Loucy (cell line): ENCODE measurements at regions not wholly inside any gene's neighbourhood (a gene's known extent, or its start where the extent isn't known, plus 50 kb on each side); places are given as distances from the start of the nearest gene placed in this dataset.

Experiments
- H2AFZ ChIP-seq: fragments of 200-600 bp; sonication (generic); 2 replicates; pipeline ENCODE4 v1.6.0; 2016; ENCODE audit warnings: antibody characterized with exemption, mild to moderate bottlenecking, low read length, moderate library complexity
- H3F3A ChIP-seq: fragments of 200-600 bp; 2 replicates; pipeline ENCODE4 v1.6.0; 2016; ENCODE audit warnings: antibody characterized with exemption, low read depth, mild to moderate bottlenecking
- H3K27me3 ChIP-seq: fragments of 200-600 bp; sonication (generic); 2 replicates; pipeline ENCODE4 v1.6.1; 2014; ENCODE audit warnings: low read length, mild to moderate bottlenecking; ENCODE audit not compliant: insufficient read depth, poor library complexity, severe bottlenecking
- H3K36me3 ChIP-seq: fragments of 200-600 bp; sonication (generic); 2 replicates; pipeline ENCODE4 v1.6.1; 2016; ENCODE audit warnings: low read length; ENCODE audit not compliant: insufficient read depth
- H3K4me1 ChIP-seq: fragments of 200-600 bp; sonication (generic); 2 replicates; pipeline ENCODE4 v1.5.1; 2014; ENCODE audit warnings: low read length, mild to moderate bottlenecking; ENCODE audit not compliant: insufficient read depth, poor library complexity, severe bottlenecking
- H3K4me2 ChIP-seq: fragments of 200-600 bp; sonication (generic); 2 replicates; pipeline ENCODE4 v1.6.0; 2014; ENCODE audit warnings: antibody characterized with exemption, low read length, low read depth, mild to moderate bottlenecking; ENCODE audit not compliant: poor library complexity, severe bottlenecking
- H3K4me3 ChIP-seq: fragments of 200-600 bp; sonication (generic); 2 replicates; pipeline ENCODE4 v1.5.1; 2014; ENCODE audit warnings: low read length, mild to moderate bottlenecking, mixed read lengths; ENCODE audit not compliant: poor library complexity, severe bottlenecking
- H3K79me2 ChIP-seq: fragments of 200-600 bp; sonication (generic); 2 replicates; pipeline ENCODE4 v1.6.1; 2014; ENCODE audit warnings: low read length; ENCODE audit not compliant: insufficient read depth
- H3K9ac ChIP-seq: fragments of 200-600 bp; sonication (generic); 2 replicates; pipeline ENCODE4 v1.6.0; 2014; ENCODE audit warnings: mild to moderate bottlenecking, low read depth, low read length, moderate library complexity; ENCODE audit not compliant: poor library complexity, severe bottlenecking
- H3K9me2 ChIP-seq: fragments of 200-600 bp; sonication (generic); replicated peaks from 2 replicates; pipeline ENCODE4 v1.6.1; 2016; ENCODE audit warnings: low read depth, low read length, mixed read lengths
- H3K9me3 ChIP-seq: fragments of 200-600 bp; sonication (generic); 2 replicates; pipeline ENCODE4 v1.6.1; 2014; ENCODE audit warnings: mild to moderate bottlenecking, antibody characterized with exemption, low read length, low read depth; ENCODE audit not compliant: insufficient read depth
- H4K20me1 ChIP-seq: fragments of 200-600 bp; sonication (generic); 2 replicates; pipeline ENCODE4 v1.6.0; 2014; ENCODE audit warnings: antibody characterized with exemption, low read length, mild to moderate bottlenecking; ENCODE audit not compliant: insufficient read depth, poor library complexity, severe bottlenecking
- CTCF ChIP-seq: fragments of 200-600 bp; sonication (generic); conservative IDR thresholded peaks from 2 replicates; pipeline ENCODE4 v1.5.1; 2014; ENCODE audit warnings: mild to moderate bottlenecking, antibody characterized with exemption, low read length
- EZH2phosphoT487 ChIP-seq: fragments of 200-600 bp; IDR thresholded peaks from 2 replicates; pipeline ENCODE4 v1.6.1; 2018; ENCODE audit warnings: antibody characterized with exemption, mild to moderate bottlenecking, moderate library complexity, borderline replicate concordance

DNA sequence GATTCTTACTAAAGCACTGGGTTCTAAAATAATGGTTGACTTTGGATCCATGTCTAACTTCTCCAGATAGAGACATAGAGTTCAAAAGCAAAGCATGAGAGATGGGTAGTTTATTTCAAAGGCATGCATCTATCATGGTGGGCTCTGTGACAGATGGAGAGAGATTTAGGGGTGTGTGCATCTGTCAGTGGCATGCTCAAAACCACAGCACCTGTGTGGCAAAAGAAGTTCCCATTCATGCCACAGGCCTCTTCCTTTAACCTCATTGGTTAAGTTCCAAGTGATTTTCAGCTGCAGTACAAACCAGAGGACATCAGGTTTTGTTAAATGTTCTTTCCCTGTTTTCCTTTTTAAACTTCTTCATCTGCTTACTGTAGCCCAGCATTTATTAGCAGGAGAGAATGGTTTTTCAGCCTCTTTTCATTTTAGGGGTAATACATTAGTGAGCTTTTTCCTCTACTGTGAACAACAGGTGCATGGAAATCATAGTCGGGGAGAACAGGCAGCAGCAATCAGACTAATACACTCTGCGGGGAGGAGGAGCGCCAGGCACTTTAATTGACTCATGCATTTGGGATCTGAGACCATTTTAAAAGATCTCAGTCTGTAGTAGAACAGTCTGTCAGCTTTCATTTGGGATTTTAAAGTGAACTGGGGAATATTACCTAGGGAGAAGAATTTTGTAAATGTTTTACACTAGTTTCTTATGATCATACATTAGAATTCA is 52.4 kb upstream of the UPP2 start:
- H3K9ac ChIP-seq = no peak overlapping the region
- no peaks in the 10 kb centered on the region for H3K9me2 ChIP-seq
- no peaks in the 10 kb centered on the region for H3K4me1 ChIP-seq
- no peaks in the 10 kb centered on the region for H3F3A ChIP-seq
- no peaks in the 10 kb centered on the region for H3K36me3 ChIP-seq
- no peak overlapping the region for H3K4me2 ChIP-seq
- H3K27me3 ChIP-seq = no peaks in the 10 kb centered on the region
- TF ChIP-seq EZH2phosphoT487 = no peak
- TF ChIP-seq CTCF = no peak
- H3K79me2 ChIP-seq = no peaks in the 10 kb centered on the region
- H3K9me3 ChIP-seq = no peaks in the 10 kb centered on the region
- no peak overlapping the region for H2AFZ ChIP-seq
- H3K4me3 ChIP-seq = no peak overlapping the region
- H4K20me1 ChIP-seq = no peaks in the 10 kb centered on the region

- no peak overlapping the region for H3K4me3 ChIP-seq
- H3K9me2 ChIP-seq = no peaks in the 10 kb centered on the region
- no peaks in the 10 kb centered on the region for H3K27me3 ChIP-seq
- H3F3A ChIP-seq = no peaks in the 10 kb centered on the region
- no peak overlapping the region for H3K4me2 ChIP-seq
- H3K79me2 ChIP-seq = no peaks in the 10 kb centered on the region
- H4K20me1 ChIP-seq = no peaks in the 10 kb centered on the region
- TF ChIP-seq EZH2phosphoT487 (no peak), CTCF (no peak)
- no peaks in the 10 kb centered on the region for H3K36me3 ChIP-seq
- H3K4me1 ChIP-seq = no peaks in the 10 kb centered on the region
- H3K9ac ChIP-seq = no peak overlapping the region
- H2AFZ ChIP-seq = no peak overlapping the region
- H3K9me3 ChIP-seq = no peaks in the 10 kb centered on the region
Measured at GRCh38 chr2:158048327-158048726, 53.3 kb upstream of the UPP2 start.

- no peak for TF ChIP-seq EZH2phosphoT487
- no peak for TF ChIP-seq CTCF
Measured at GRCh38 chr2:158047156-158047611, 54.5 kb upstream of the UPP2 start.

More at GRCh38 chr2:158047156-158047611, 54.5 kb upstream of the UPP2 start:
- Histone ChIP-seq H3K4me2 (no peak overlapping the region), H3K79me2 (no peaks in the 10 kb centered on the region), H2AFZ (no peak overlapping the region), H3K27me3 (no peaks in the 10 kb centered on the region), H4K20me1 (no peaks in the 10 kb centered on the region), H3K9ac (no peak overlapping the region), H3F3A (no peaks in the 10 kb centered on the region), H3K4me3 (no peak overlapping the region), H3K9me2 (no peaks in the 10 kb centered on the region), H3K36me3 (no peaks in the 10 kb centered on the region), H3K9me3 (no peaks in the 10 kb centered on the region), H3K4me1 (no peaks in the 10 kb centered on the region)
